Panc1 (cell line): ENCODE measurements at regions not wholly inside any gene's neighbourhood (a gene's known extent, or its start where the extent isn't known, plus 50 kb on each side); places are given as distances from the start of the nearest gene placed in this dataset.

Experiments used
- ATAC-seq: fragments of 200-7000 bp; cut with Tn5 transposase; 2 replicates; pipeline ENCODE4 v1.9.1; 2020; ENCODE audit warnings: mild to moderate bottlenecking, moderate library complexity
- BruUV-seq: library from RNA; stranded (reverse); fragments of 400-500 nt; replicated peaks from 2 replicates; lab custom pipeline; 2021; lab: Mats Ljungman, UMichigan
- CTCF ChIA-PET: fragments of 300-600 bp; sonication (Branson Sonifier 250); formaldehyde crosslinking; loops from one replicate; lab custom pipeline; 2022; ENCODE audit warnings: antibody characterized with exemption; lab: Charles Lee
- POLR2A ChIA-PET: fragments of 300-600 bp; sonication (Branson Sonifier 250); formaldehyde crosslinking; loops from one replicate; lab custom pipeline; 2022; ENCODE audit warnings: antibody characterized with exemption; lab: Charles Lee
- DNase-seq: peaks from one replicate; pipeline ENCODE4 v3.0.0-alpha.2; 2010; ENCODE audit warnings: low read depth, low spot score
- H3K27ac ChIP-seq: 2 replicates; pipeline ENCODE4 v1.5.1; 2011; ENCODE audit warnings: mild to moderate bottlenecking, low read length, inconsistent platforms
- H3K27me3 ChIP-seq: fragments of 200-500 bp; sonication (Bioruptor generic); 2 replicates; pipeline ENCODE4 v1.6.0; 2014; ENCODE audit warnings: low read length, inconsistent platforms; ENCODE audit not compliant: control insufficient read depth, insufficient read depth
- H3K36me3 ChIP-seq: fragments of 200-500 bp; sonication (Bioruptor generic); 2 replicates; pipeline ENCODE4 v1.5.1; 2014; ENCODE audit warnings: inconsistent platforms, mild to moderate bottlenecking, low read length, moderate library complexity; ENCODE audit not compliant: control insufficient read depth, insufficient read depth
- H3K4me1 ChIP-seq: 2 replicates; pipeline ENCODE4 v1.5.1; 2011; ENCODE audit warnings: inconsistent platforms, mild to moderate bottlenecking, low read length, moderate library complexity; ENCODE audit not compliant: control insufficient read depth, insufficient read depth
- H3K4me3 ChIP-seq, 2 experiments: 2 replicates each; pipeline ENCODE4 v1.5.1; 2011 to 2012; ENCODE audit warnings: low read depth in 2 of 2, low read length in 2 of 2, mild to moderate bottlenecking in 2 of 2, inconsistent platforms in 1 of 2, moderate library complexity in 1 of 2
- H3K9me3 ChIP-seq: fragments of 200-500 bp; sonication (Bioruptor generic); 2 replicates; pipeline ENCODE4 v1.5.1; 2014; ENCODE audit warnings: low read depth, mild to moderate bottlenecking, inconsistent platforms, low read length, moderate library complexity; ENCODE audit not compliant: control insufficient read depth, insufficient read depth
- CTCF ChIP-seq: fragments of 450-650 bp; IDR thresholded peaks from 2 replicates; pipeline ENCODE4 v1.5.1; 2017; ENCODE audit warnings: mild to moderate bottlenecking
- POLR2AphosphoS5 ChIP-seq: IDR thresholded peaks from 2 replicates; pipeline ENCODE4 v1.6.1; 2012; ENCODE audit warnings: mild to moderate bottlenecking, low read depth, low read length, moderate library complexity
- REST ChIP-seq, 2 experiments: IDR thresholded peaks; 2 replicates each; pipeline ENCODE4 v1.6.1; 2011 to 2012; ENCODE audit warnings: low read depth in 2 of 2, control low read depth in 1 of 2, low read length in 1 of 2, mild to moderate bottlenecking in 1 of 2, moderate library complexity in 1 of 2; ENCODE audit not compliant: insufficient read depth in 1 of 2
- SIN3A ChIP-seq: IDR thresholded peaks from 2 replicates; pipeline ENCODE4 v1.6.1; 2012; ENCODE audit warnings: low read depth, mild to moderate bottlenecking, low read length, moderate library complexity, borderline replicate concordance; ENCODE audit not compliant: insufficient read depth
- TCF7L2 ChIP-seq: IDR thresholded peaks from 2 replicates; pipeline ENCODE4 v1.6.1; 2011; ENCODE audit warnings: mild to moderate bottlenecking, low read depth, low read length, inconsistent platforms
- in situ Hi-C: cut with HindIII; loops from 2 replicates; pipeline ENCODE4 v1.10.0; 2016; ENCODE audit warnings: low sequenced_read_pairs, low pct_unique_long_range_greater_than_20kb
- intact Hi-C: fragments of 100-400 bp; cut with micrococcal nuclease; formaldehyde crosslinking; loops from one replicate; pipeline ENCODE4 v1.10.0; 2022; ENCODE audit not compliant: unreplicated experiment

- POLR2A ChIA-PET = no interaction called here
- Histone ChIP-seq H3K27me3 (no peaks in the 10 kb centered on the region), H3K27ac (no peak overlapping the region), H3K4me1 (no peaks in the 10 kb centered on the region), H3K4me3 (no peak overlapping the region), H3K36me3 (no peaks in the 10 kb centered on the region), H3K9me3 (no peaks in the 10 kb centered on the region)
- CTCF ChIA-PET = no interaction called here
- intact Hi-C loops = no loop called here
- TF ChIP-seq TCF7L2 (no peak), CTCF (no peak), SIN3A (no peak), POLR2AphosphoS5 (no peak), REST (IDR thresholded peaks at IDR 0.05; ENCODE audit: insufficient read depth in 1 of 2, low read depth in 2 of 2, low read length in 1 of 2) (no peak)
- in situ Hi-C loops = no loop called here
- no TSS peak for BruUV-seq
- ATAC-seq (no peak), DNase-seq (no peak)
These were observed 571.2 kb downstream of the BCL11B start for GRCh38 chr14:98700748-98701147.

- DNase-seq (no peak), ATAC-seq (no peak)
- ChIA-PET POLR2A (no interaction called here), CTCF (no interaction called here)
- intact Hi-C loops (no loop called here), in situ Hi-C loops (no loop called here)
- Histone ChIP-seq H3K36me3 (no peaks in the 10 kb centered on the region), H3K27ac (no peak overlapping the region), H3K9me3 (no peaks in the 10 kb centered on the region), H3K4me3 (no peak overlapping the region), H3K4me1 (no peaks in the 10 kb centered on the region), H3K27me3 (no peaks in the 10 kb centered on the region)
- no TSS peak for BruUV-seq
- TF ChIP-seq POLR2AphosphoS5 = no peak
- no peak for TF ChIP-seq SIN3A
- no peak for TF ChIP-seq TCF7L2
- no peak for TF ChIP-seq CTCF
- TF ChIP-seq REST (IDR thresholded peaks at IDR 0.05; ENCODE audit: insufficient read depth in 1 of 2, low read depth in 2 of 2, low read length in 1 of 2) = no peak
These were observed 570.6 kb downstream of the BCL11B start for GRCh38 chr14:98701377-98701776.
